Hepatocyte (in vitro differentiated cells): ENCODE measurements at regions not wholly inside any gene's neighbourhood (a gene's known extent, or its start where the extent isn't known, plus 50 kb on each side); places are given as distances from the start of the nearest gene placed in this dataset.

Source experiments
- DNase-seq: peaks from one replicate; pipeline ENCODE4 v3.0.0-alpha.2; 2016; ENCODE audit warnings: low spot score
- H2AFZ ChIP-seq: fragments of 200-600 bp; sonication (generic); 2 replicates; pipeline ENCODE4 v1.6.0; 2016; ENCODE audit warnings: antibody characterized with exemption, mild to moderate bottlenecking
- H3K27ac ChIP-seq: fragments of 200-600 bp; sonication (generic); 2 replicates; pipeline ENCODE4 v1.5.1; 2016; ENCODE audit warnings: mild to moderate bottlenecking
- H3K27me3 ChIP-seq: fragments of 200-600 bp; sonication (generic); 2 replicates; pipeline ENCODE4 v1.6.1; 2016
- H3K36me3 ChIP-seq: fragments of 200-600 bp; sonication (generic); replicated peaks from 2 replicates; pipeline ENCODE4 v1.5.1; 2016; ENCODE audit warnings: low read depth; ENCODE audit not compliant: insufficient read depth
- H3K4me1 ChIP-seq: fragments of 200-600 bp; sonication (generic); 2 replicates; pipeline ENCODE4 v1.5.1; 2016; ENCODE audit warnings: mild to moderate bottlenecking, moderate library complexity; ENCODE audit not compliant: insufficient read depth
- H3K4me2 ChIP-seq: fragments of 200-600 bp; sonication (generic); 2 replicates; pipeline ENCODE4 v1.6.0; 2016
- H3K4me3 ChIP-seq: fragments of 200-600 bp; sonication (generic); 2 replicates; pipeline ENCODE4 v1.5.1; 2016; ENCODE audit warnings: mild to moderate bottlenecking
- H3K79me2 ChIP-seq: fragments of 200-600 bp; sonication (generic); 2 replicates; pipeline ENCODE4 v1.6.0; 2017; ENCODE audit warnings: mild to moderate bottlenecking
- H3K9me2 ChIP-seq: fragments of 200-600 bp; sonication (generic); replicated peaks from 2 replicates; pipeline ENCODE4 v1.6.0; 2017; ENCODE audit warnings: mild to moderate bottlenecking; ENCODE audit not compliant: insufficient read depth
- H3K9me3 ChIP-seq: fragments of 200-600 bp; sonication (generic); 2 replicates; pipeline ENCODE4 v1.5.1; 2016; ENCODE audit warnings: low read depth, mild to moderate bottlenecking
- H4K20me1 ChIP-seq: fragments of 200-600 bp; sonication (generic); 2 replicates; pipeline ENCODE4 v1.6.0; 2016; ENCODE audit warnings: mild to moderate bottlenecking; ENCODE audit not compliant: insufficient read depth, poor library complexity, severe bottlenecking
- EZH2 ChIP-seq: fragments of 200-600 bp; sonication (generic); IDR thresholded peaks from 2 replicates; pipeline ENCODE4 v1.6.1; 2016; ENCODE audit warnings: antibody characterized with exemption, mild to moderate bottlenecking, borderline replicate concordance
- EZH2phosphoT487 ChIP-seq: fragments of 200-600 bp; sonication (generic); IDR thresholded peaks from one replicate; pipeline ENCODE4 v1.6.1; 2018; ENCODE audit warnings: antibody characterized with exemption, mild to moderate bottlenecking, low read depth, moderate library complexity; ENCODE audit not compliant: unreplicated experiment, severe bottlenecking
- WGBS: methylation state at CpG from one replicate; pipeline ENCODE4 v1.1.6; 2016; ENCODE audit warnings: low lambda C conversion rate; ENCODE audit errors: missing lambda C conversion rate; 5-methylcytosine and 5-hydroxymethylcytosine counted together
- TF ChIP-seq, protein P1 (sequence below): fragments of 200-600 bp; sonication (generic); IDR thresholded peaks from 2 replicates; pipeline ENCODE4 v1.5.1; 2016; ENCODE audit warnings: antibody characterized with exemption, mild to moderate bottlenecking; ENCODE audit not compliant: poor library complexity

DNA sequence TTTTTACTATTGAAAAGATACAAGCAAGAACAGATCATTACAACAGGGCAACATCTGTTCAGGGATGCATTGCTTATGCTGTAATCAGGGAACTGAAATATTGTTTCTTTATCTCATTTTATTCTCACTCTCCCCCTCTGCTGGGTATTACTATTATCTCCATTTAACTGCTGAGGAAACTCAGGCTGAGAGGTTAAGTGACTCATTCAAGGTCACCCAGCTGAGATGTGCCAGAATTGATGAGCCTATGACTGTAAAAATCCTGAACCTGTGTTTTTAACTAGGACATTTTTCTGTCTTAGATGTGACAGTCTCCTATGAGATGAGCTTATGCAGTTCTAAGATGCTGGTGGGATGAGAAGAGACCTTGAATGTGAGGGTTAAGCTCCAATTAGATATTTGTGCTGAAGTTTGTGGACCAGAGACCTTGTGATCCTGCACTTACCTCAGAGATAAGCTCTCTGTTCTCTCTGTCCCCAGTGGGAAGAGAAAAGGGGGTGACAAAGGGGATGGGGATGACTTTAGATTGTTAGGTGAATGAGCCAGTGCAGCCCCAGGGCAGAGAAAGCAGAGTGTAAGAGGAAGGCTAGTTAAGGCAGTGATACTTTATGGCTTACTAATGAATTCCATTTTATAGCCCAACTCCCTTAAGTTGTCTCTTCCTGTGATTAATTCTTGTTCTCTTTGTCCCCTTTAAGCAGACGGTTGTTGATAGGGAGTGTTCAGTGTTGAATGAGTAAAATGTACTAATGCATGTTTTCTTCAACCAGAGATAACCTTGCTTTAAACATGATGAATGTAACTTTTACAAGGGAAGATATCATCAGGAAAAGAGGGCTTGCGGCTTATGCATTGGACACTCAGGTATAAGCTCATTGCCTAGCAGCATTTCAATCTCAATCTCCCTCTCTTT, 111.4 kb downstream of the HLX start:
- TF ChIP-seq EZH2 (no peak), EZH2phosphoT487 (no peak)
- TF ChIP-seq, protein P1, sequence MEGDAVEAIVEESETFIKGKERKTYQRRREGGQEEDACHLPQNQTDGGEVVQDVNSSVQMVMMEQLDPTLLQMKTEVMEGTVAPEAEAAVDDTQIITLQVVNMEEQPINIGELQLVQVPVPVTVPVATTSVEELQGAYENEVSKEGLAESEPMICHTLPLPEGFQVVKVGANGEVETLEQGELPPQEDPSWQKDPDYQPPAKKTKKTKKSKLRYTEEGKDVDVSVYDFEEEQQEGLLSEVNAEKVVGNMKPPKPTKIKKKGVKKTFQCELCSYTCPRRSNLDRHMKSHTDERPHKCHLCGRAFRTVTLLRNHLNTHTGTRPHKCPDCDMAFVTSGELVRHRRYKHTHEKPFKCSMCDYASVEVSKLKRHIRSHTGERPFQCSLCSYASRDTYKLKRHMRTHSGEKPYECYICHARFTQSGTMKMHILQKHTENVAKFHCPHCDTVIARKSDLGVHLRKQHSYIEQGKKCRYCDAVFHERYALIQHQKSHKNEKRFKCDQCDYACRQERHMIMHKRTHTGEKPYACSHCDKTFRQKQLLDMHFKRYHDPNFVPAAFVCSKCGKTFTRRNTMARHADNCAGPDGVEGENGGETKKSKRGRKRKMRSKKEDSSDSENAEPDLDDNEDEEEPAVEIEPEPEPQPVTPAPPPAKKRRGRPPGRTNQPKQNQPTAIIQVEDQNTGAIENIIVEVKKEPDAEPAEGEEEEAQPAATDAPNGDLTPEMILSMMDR: no peak
- DNase-seq: no peak
- H3K27ac ChIP-seq: no peak overlapping the region
- no peaks in the 10 kb centered on the region for H3K9me2 ChIP-seq
- 28% methylated on average over 2 of the region's 2 CpGs for WGBS
- no peak overlapping the region for H2AFZ ChIP-seq
- H3K79me2 ChIP-seq: no peaks in the 10 kb centered on the region
- no peaks in the 10 kb centered on the region for H3K36me3 ChIP-seq
- no peaks in the 10 kb centered on the region for H4K20me1 ChIP-seq
- H3K27me3 ChIP-seq: peaks cover 9% of the 10 kb centered on the region
- peak overlapping the region; percentile 65 for H3K4me2 ChIP-seq
- no peaks in the 10 kb centered on the region for H3K9me3 ChIP-seq
- H3K4me3 ChIP-seq: no peak overlapping the region
- H3K4me1 ChIP-seq: no peaks in the 10 kb centered on the region

DNA sequence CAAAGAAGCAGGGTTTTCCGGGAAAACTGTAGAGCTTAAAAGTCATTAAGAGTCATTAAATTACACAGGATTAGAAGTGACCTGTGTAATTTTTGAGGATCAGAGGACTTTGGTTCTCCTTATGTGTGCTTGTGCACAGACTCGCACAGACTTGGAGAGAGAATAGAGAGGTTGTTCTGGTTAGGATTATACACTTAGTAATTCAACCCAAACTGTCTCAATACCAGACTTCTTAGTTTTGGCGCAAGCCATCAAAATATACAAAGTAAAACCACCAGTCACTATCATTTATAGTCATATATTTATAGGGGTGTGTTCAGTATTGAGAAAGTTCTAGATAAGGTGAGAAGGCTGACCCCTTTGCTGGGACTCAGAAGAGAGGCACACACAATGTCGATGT, 112.3 kb downstream of the HLX start:
- WGBS: 56% methylated on average over 4 of the region's 4 CpGs
- Histone ChIP-seq H3K9me2 (no peaks in the 10 kb centered on the region), H3K4me3 (no peak overlapping the region), H3K9me3 (no peaks in the 10 kb centered on the region), H3K79me2 (no peaks in the 10 kb centered on the region), H2AFZ (no peak overlapping the region), H3K27me3 (peaks cover 9% of the 10 kb centered on the region), H4K20me1 (no peaks in the 10 kb centered on the region), H3K27ac (peak overlapping the region; percentile 36), H3K36me3 (no peaks in the 10 kb centered on the region), H3K4me1 (no peaks in the 10 kb centered on the region), H3K4me2 (peak overlapping the region; percentile 65)
- DNase-seq: no peak
- TF ChIP-seq EZH2phosphoT487 (no peak), EZH2 (no peak)

DNA sequence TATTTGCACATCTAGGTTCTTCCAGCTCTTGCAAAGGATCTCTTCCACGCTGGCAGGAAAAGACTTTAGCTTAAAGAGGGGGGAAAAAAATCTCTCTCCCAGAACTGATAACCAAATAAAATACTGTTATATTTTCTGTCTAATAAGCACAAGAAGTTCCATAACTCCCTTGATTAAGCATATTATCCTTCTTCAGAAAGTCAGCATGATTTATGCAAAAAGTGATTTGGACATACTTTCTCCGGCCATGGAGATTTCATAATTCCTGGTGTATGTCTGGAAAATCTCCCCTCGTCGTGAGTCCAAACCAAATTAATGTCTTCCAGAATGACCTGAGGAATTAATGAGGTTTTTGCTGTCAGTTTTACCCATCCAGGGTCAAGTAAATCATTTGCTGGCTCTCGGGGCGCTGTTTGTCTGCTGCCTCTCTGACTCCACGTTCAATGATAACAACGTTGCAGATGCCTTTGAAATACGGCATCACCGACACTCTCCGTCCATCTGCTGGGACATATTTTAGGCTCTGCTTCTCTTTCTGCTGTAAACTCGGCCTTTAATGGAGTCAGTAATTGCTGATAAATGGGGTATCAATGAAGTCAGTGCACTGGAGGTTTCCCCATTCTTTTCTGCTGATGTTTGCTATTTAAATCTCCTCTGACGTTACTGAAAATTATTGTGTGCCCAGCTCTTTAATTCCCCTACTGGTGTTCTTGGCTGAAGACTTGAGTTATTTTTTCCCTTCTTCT, 112.9 kb downstream of the HLX start:
- no peak overlapping the region for H2AFZ ChIP-seq
- H3K9me2 ChIP-seq: no peaks in the 10 kb centered on the region
- peak overlapping the region; percentile 36 for H3K27ac ChIP-seq
- H3K4me1 ChIP-seq: no peaks in the 10 kb centered on the region
- H3K9me3 ChIP-seq: no peaks in the 10 kb centered on the region
- no peaks in the 10 kb centered on the region for H3K79me2 ChIP-seq
- no peak overlapping the region for H3K4me3 ChIP-seq
- H3K4me2 ChIP-seq: peak overlapping the region; percentile 65
- no peaks in the 10 kb centered on the region for H3K36me3 ChIP-seq
- H4K20me1 ChIP-seq: no peaks in the 10 kb centered on the region
- peak; percentile 12 for DNase-seq
- no peak for TF ChIP-seq EZH2
- TF ChIP-seq, protein P1: no peak
- TF ChIP-seq EZH2phosphoT487: no peak
- H3K27me3 ChIP-seq: peaks cover 9% of the 10 kb centered on the region
- WGBS: 16% methylated on average over 13 of the region's 13 CpGs

DNA sequence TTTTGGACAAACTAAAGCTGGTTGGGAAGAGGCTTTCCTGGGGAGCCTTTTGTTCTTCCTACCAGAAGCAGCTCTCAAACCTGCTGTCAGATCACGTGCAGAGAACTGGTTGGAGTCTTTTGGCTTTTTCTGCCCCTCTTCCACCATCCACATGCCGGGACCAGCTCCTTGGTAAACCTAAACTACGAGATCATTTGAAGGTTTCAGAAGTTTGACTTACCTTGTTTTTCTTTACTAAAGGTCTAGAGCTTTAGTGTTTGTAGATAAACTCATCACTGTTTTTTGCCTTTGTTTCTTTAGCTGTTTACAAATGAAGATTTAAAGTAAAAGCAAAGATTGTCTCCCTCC, 113.4 kb downstream of the HLX start:
- no peaks in the 10 kb centered on the region for H3K36me3 ChIP-seq
- no peak overlapping the region for H2AFZ ChIP-seq
- WGBS: 35% methylated on average over 3 of the region's 3 CpGs
- H3K79me2 ChIP-seq: no peaks in the 10 kb centered on the region
- H3K27me3 ChIP-seq: peaks cover 9% of the 10 kb centered on the region
- H3K9me2 ChIP-seq: no peaks in the 10 kb centered on the region
- DNase-seq: no peak
- H3K4me1 ChIP-seq: no peaks in the 10 kb centered on the region
- peak overlapping the region; percentile 65 for H3K4me2 ChIP-seq
- H3K9me3 ChIP-seq: no peaks in the 10 kb centered on the region
- no peak overlapping the region for H3K27ac ChIP-seq
- no peak for TF ChIP-seq EZH2phosphoT487
- no peak for TF ChIP-seq EZH2
- H4K20me1 ChIP-seq: no peaks in the 10 kb centered on the region
- H3K4me3 ChIP-seq: no peak overlapping the region
